ENCODE measurements at regions not wholly inside any gene's neighbourhood (a gene's known extent, or its start where the extent isn't known, plus 50 kb on each side); places are given as distances from the start of the nearest gene placed in this dataset.
"Not testable (repeated sequence)": the region's sequence is repeated elsewhere in the genome, so short reads cannot be mapped to it uniquely, and the experiment has no call there.

DNA sequence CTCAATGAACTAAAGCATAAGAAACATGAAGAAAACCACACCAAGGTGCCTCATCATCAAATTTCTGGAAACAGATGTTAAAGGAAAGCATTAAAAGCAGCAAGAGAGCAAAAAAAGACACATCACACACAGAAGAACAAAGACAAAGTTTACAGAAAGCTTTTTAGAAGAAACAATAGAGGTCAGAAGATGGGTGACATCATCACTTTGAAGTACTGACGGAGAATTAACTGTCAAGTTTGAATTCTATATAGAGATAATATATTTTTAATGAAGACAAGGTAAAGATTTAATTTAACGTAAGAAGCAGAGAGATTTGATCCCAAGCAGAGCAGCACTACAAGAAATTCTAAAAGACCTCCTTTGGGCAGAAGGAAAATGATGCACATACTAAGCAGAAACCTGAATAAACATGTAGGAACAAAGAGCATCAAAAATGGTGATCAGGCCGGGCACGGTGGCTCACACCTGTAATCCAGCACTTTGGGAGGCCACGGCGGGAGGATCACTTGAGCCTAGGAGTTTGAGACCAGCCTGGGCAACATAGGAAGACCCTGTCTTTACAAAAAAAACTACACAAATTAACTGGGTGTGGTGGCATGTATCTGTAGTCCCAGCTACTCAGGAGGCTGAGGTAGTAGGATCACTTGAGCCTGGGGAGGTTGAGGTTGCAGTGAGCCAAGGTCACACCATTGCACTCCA is 63.3 kb upstream of the RTL6 start:
- H3K79me2 ChIP-seq (ENCODE audit: insufficient read depth, low read length) = no peaks in the 10 kb centered on the region
- no peak overlapping the region for H3K4me3 ChIP-seq (ENCODE audit: insufficient read depth, low read length, poor library complexity, severe bottlenecking)
- H3K27me3 ChIP-seq (ENCODE audit: low read length) = no peaks in the 10 kb centered on the region
- H3K27ac ChIP-seq (ENCODE audit: low read depth, low read length) = no peak overlapping the region
- H2AFZ ChIP-seq (ENCODE audit: low read depth, low read length, severe bottlenecking) = no peak overlapping the region
- no peak for TF ChIP-seq EZH2phosphoT487 (conservative IDR thresholded peaks at IDR 0.05; ENCODE audit: low read length)
- TF ChIP-seq, protein P1, sequence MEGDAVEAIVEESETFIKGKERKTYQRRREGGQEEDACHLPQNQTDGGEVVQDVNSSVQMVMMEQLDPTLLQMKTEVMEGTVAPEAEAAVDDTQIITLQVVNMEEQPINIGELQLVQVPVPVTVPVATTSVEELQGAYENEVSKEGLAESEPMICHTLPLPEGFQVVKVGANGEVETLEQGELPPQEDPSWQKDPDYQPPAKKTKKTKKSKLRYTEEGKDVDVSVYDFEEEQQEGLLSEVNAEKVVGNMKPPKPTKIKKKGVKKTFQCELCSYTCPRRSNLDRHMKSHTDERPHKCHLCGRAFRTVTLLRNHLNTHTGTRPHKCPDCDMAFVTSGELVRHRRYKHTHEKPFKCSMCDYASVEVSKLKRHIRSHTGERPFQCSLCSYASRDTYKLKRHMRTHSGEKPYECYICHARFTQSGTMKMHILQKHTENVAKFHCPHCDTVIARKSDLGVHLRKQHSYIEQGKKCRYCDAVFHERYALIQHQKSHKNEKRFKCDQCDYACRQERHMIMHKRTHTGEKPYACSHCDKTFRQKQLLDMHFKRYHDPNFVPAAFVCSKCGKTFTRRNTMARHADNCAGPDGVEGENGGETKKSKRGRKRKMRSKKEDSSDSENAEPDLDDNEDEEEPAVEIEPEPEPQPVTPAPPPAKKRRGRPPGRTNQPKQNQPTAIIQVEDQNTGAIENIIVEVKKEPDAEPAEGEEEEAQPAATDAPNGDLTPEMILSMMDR (IDR thresholded peaks at IDR 0.05; ENCODE audit: insufficient read depth, low read length, poor library complexity, severe bottlenecking) = no peak
- no peaks in the 10 kb centered on the region for H3K9me2 ChIP-seq (replicated peaks; ENCODE audit: insufficient read depth, low read length)
- no peak overlapping the region for H3K4me2 ChIP-seq (ENCODE audit: low read depth, low read length, poor library complexity, severe bottlenecking)
- no peaks in the 10 kb centered on the region for H3K9me3 ChIP-seq (ENCODE audit: insufficient read depth, low read length)
- no peaks in the 10 kb centered on the region for H4K20me1 ChIP-seq (ENCODE audit: low read depth, low read length)
- H3F3A ChIP-seq (ENCODE audit: insufficient read depth) = no peaks in the 10 kb centered on the region
- H3K9ac ChIP-seq (ENCODE audit: low read length) = no peak overlapping the region
- H3K36me3 ChIP-seq (ENCODE audit: low read length) = no peaks in the 10 kb centered on the region

GRCh38 chr22:44558671-44559070 is 60.6 kb upstream of the RTL6 start:
- H3K4me3 ChIP-seq (ENCODE audit: insufficient read depth, low read length, poor library complexity, severe bottlenecking); H3K79me2 ChIP-seq (ENCODE audit: insufficient read depth, low read length); H3K27me3 ChIP-seq (ENCODE audit: low read length); H3K9me3 ChIP-seq (ENCODE audit: insufficient read depth, low read length); H4K20me1 ChIP-seq (ENCODE audit: low read depth, low read length); H3F3A ChIP-seq (ENCODE audit: insufficient read depth); H3K4me2 ChIP-seq (ENCODE audit: low read depth, low read length, poor library complexity, severe bottlenecking); H3K9me2 ChIP-seq (replicated peaks; ENCODE audit: insufficient read depth, low read length); H2AFZ ChIP-seq (ENCODE audit: low read depth, low read length, severe bottlenecking); H3K9ac ChIP-seq (ENCODE audit: low read length); H3K27ac ChIP-seq (ENCODE audit: low read depth, low read length); H3K36me3 ChIP-seq (ENCODE audit: low read length): not testable (repeated sequence)

DNA sequence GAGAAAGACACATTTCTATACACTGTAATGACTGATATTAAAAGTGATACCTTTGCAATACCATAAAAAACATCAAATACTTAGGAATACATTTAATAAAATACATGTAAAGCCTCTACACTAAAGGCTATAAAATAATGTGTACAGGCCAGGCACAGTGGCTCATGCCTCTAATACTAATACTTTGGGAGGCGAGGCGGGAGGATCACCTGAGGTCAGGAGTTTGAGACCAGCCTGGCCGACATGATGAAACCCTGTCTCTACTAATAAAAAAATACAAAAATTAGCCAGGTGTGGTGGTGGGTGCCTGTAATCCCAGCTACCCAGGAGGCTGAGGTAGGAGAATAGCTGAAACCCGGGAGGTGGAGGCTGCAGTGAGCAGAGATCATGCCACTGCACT is 59.8 kb upstream of the RTL6 start:
- H3K9me3 ChIP-seq (ENCODE audit: insufficient read depth, low read length); H3K36me3 ChIP-seq (ENCODE audit: low read length); H3K9me2 ChIP-seq (replicated peaks; ENCODE audit: insufficient read depth, low read length); H2AFZ ChIP-seq (ENCODE audit: low read depth, low read length, severe bottlenecking); H3K9ac ChIP-seq (ENCODE audit: low read length); H3F3A ChIP-seq (ENCODE audit: insufficient read depth); H3K79me2 ChIP-seq (ENCODE audit: insufficient read depth, low read length); H3K27me3 ChIP-seq (ENCODE audit: low read length); H4K20me1 ChIP-seq (ENCODE audit: low read depth, low read length); H3K4me2 ChIP-seq (ENCODE audit: low read depth, low read length, poor library complexity, severe bottlenecking); H3K27ac ChIP-seq (ENCODE audit: low read depth, low read length); H3K4me3 ChIP-seq (ENCODE audit: insufficient read depth, low read length, poor library complexity, severe bottlenecking): not testable (repeated sequence)

DNA sequence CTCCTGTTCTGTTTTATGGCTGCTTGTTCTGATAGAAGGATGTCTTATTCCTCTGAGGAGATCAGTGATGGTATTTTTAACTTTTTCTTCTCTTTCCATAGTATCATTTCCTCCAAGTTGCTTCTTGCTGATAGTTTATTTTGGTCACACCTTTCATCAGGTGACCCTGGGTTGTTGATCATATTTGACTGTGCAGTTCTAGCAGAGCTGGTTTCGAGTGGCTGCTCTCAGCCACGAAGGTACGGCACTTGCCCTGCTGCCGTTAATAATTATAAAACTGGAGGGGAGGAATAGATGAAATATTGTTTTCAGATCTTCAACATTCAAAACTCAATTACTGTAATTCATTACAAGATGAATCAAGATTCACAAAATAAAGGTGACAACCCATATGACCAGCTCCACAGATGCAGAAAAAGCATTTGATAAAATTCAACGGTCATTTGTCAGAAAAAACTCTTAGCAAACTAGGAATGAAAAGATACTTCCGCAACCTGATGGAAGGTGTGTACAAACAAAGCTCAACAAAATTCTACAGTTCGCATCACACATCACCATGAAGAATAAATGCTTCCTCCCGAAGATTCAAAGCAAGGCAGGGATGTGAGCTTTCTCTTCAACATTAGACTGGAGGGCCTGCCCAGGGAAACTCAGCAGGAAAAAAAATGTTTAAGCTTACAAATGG is 59.2 kb upstream of the RTL6 start:
- no peak overlapping the region for H3K4me2 ChIP-seq (ENCODE audit: low read depth, low read length, poor library complexity, severe bottlenecking)

More for the DNA sequence above, 59.2 kb upstream of the RTL6 start:
- H3K4me3 ChIP-seq (ENCODE audit: insufficient read depth, low read length, poor library complexity, severe bottlenecking) = no peak overlapping the region
- H3K36me3 ChIP-seq (ENCODE audit: low read length) = no peaks in the 10 kb centered on the region
- H3K27ac ChIP-seq (ENCODE audit: low read depth, low read length) = no peak overlapping the region
- H3K27me3 ChIP-seq (ENCODE audit: low read length) = no peaks in the 10 kb centered on the region
- TF ChIP-seq, protein P1 (IDR thresholded peaks at IDR 0.05; ENCODE audit: insufficient read depth, low read length, poor library complexity, severe bottlenecking) = no peak
- no peak for TF ChIP-seq EZH2phosphoT487 (conservative IDR thresholded peaks at IDR 0.05; ENCODE audit: low read length)
- H4K20me1 ChIP-seq (ENCODE audit: low read depth, low read length) = no peaks in the 10 kb centered on the region
- H3K9me2 ChIP-seq (replicated peaks; ENCODE audit: insufficient read depth, low read length) = no peaks in the 10 kb centered on the region
- H3F3A ChIP-seq (ENCODE audit: insufficient read depth) = no peaks in the 10 kb centered on the region
- no peak overlapping the region for H3K9ac ChIP-seq (ENCODE audit: low read length)
- no peaks in the 10 kb centered on the region for H3K79me2 ChIP-seq (ENCODE audit: insufficient read depth, low read length)
- no peaks in the 10 kb centered on the region for H3K9me3 ChIP-seq (ENCODE audit: insufficient read depth, low read length)
- H2AFZ ChIP-seq (ENCODE audit: low read depth, low read length, severe bottlenecking) = no peak overlapping the region
